IPS-NIHi11 (cell line): ENCODE measurements at regions not wholly inside any gene's neighbourhood (a gene's known extent, or its start where the extent isn't known, plus 50 kb on each side); places are given as distances from the start of the nearest gene placed in this dataset.
A peak's percentile ranks its signal among the peaks of the same experiment; 100 is the strongest.
"Not testable (repeated sequence)": the region's sequence is repeated elsewhere in the genome, so short reads cannot be mapped to it uniquely, and the experiment has no call there.

ENCODE experiments used
- DNase-seq: peaks from one replicate; pipeline ENCODE4 v3.0.0; 2012; ENCODE audit warnings: mixed read lengths, low spot score

- DNase-seq: no peak
These were observed 935.5 kb upstream of the FBXO33 start for GRCh38 chr14:40367717-40368116.

DNA sequence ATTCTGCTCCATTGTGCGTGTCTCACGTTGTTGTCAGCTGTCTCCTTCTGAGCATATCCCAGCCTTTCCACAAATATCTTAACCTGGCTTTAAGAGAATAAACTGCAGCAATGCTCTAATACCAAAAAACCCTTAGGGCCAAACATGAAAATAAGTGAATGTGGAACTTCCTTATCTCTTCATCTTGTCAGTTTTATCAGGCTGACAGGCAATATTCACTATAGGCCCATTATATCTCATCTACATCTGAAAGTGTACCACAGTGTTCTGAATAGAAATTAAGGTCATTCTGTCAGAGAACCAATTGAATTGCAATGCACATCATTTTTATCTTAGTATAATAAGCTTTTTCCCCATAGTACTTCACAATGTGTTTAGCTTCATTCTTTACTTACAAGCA, 933.1 kb upstream of the FBXO33 start:
- no peak for DNase-seq

DNA sequence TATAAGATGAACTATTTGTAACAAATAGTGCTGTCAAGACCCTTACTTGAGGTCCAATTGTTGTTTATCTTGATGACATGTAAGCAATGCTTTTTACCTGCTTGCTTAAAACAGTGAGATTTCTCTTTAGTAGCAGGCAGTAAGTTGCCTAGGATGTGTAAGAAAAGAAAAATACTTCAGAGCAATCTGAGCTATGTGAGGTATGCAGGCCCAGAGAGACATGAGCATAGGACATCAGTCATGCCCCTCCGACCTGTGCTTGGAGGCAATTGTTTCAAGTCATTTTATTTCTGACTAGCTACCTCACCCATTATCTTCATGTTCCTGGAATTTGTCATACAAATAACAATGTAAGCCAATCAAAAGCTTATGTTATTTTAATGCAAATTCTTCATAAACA, 930.6 kb upstream of the FBXO33 start:
- peak; percentile 11 for DNase-seq

- no peak for DNase-seq
These were observed 922.5 kb upstream of the FBXO33 start for GRCh38 chr14:40354754-40355153.

DNA sequence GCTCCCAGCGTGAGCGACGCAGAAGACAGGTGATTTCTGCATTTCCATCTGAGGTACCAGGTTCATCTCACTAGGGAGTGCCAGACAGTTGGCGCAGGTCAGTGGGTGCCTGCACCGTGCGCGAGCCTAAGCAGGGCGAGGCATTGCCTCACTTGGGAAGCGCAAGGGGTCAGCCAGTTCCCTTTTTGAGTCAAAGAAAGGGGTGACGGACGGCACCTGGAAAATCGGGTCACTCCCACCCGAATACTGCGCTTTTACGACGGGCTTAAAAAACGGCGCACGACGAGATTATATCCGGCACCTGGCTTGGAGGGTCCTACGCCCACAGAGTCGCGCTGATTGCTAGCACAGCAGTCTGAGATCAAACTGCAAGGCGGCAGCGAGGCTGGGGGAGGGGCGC, 915.9 kb upstream of the FBXO33 start:
- DNase-seq: not testable (repeated sequence)

DNA sequence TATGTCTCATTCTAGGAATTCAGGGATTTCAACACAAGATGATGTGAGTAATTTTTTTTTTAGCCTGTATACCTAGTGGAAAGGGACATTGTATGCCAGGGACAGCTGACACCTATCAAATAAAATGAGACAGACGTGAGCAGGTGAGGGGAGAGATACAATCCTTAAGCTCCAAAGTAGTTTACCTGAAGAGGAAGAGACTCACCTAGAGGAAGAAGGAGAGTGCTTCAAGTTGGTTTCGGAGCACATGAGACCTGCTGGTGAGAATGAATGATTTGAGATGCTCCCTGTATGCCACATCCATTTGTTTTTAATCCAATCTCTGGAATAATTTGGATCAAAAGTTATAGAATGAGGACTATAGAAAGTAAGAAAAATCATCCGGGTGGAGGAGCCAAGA, 915.4 kb upstream of the FBXO33 start:
- no peak for DNase-seq

GRCh38 chr14:40346275-40346674, 914.0 kb upstream of the FBXO33 start:
- no peak for DNase-seq

- no peak for DNase-seq
These were observed 913.1 kb upstream of the FBXO33 start for GRCh38 chr14:40345334-40345733.

GRCh38 chr14:40340708-40341107, 908.5 kb upstream of the FBXO33 start:
- DNase-seq: peak; percentile 11

DNA sequence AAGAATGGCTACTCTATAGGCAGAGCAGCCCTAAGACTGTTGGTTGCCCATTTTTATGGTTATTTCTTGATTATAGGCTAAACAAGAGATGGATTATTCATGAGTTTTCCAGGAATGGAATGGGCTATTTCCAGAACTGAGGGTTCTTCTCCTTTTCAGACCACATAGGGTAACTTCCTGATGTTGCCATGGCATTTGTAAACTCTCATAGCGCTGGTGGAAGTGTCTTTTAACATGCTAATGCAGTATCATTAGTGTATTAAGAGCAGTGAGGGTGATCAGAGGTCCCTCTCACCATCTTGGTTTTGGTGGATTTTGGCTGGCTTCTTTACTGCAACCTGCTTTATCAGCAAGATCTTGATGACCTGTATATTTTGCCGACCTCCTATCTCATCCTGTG, 904.6 kb upstream of the FBXO33 start:
- no peak for DNase-seq

DNA sequence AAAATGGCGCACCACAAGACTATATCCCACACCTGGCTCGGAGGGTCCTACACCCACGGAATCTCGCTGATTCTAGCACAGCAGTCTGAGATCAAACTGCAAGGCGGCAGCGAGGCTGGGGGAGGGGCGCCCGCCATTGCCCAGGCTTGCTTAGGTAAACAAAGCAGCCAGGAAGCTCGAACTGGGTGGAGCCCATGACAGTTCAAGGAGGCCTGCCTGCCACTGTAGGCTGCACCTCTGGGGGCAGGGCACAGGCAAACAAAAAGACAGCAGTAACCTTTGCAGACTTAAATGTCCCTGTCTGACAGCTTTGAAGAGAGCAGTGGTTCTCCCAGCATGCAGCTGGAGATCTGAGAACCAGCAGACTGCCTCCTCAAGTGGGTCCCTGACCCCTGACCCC, 894.3 kb upstream of the FBXO33 start:
- DNase-seq: not testable (repeated sequence)

GRCh38 chr14:40318211-40318719, 886.0 kb upstream of the FBXO33 start:
- no peak for DNase-seq

DNA sequence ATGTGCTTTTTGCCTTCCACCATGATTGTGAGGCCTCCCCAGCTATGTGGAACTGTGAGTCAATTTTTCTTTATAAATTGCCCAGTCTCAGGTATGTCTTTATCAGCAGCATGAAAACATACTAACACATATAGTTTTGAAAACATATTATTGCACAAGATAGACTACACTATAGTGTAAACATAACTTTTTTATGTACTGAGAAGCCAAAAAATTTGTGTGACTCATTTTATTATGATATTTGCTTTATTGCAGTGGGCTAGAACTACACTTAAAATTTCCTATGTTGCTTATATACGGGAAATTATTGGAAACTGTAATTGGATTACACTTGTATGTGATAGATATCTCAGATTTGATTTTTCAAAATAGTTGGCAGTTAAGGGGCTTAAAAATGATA, 885.5 kb upstream of the FBXO33 start:
- DNase-seq: no peak

GRCh38 chr14:40312296-40312695, 880.1 kb upstream of the FBXO33 start:
- DNase-seq: no peak

GRCh38 chr14:40309124-40309523, 876.9 kb upstream of the FBXO33 start:
- DNase-seq: no peak

DNA sequence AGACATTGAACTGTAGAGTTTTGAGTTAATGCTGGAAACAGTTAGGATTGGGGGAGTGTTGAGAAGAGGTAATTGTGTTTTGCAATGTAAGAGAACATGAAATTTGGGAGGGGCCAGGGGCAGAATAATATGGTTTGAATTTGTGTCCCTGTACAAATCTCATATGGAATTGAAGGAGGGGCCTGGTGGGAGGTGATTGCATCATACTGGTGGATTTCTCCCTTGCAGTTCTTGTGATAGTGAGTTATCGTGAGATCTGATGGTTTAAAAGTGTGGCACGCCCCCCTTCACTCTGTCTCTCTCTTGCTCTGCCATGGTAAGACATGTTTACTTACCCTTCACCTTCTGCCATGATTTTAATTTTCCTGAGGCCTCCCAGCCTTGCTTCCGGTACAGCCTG, 876.0 kb upstream of the FBXO33 start:
- DNase-seq: no peak

DNA sequence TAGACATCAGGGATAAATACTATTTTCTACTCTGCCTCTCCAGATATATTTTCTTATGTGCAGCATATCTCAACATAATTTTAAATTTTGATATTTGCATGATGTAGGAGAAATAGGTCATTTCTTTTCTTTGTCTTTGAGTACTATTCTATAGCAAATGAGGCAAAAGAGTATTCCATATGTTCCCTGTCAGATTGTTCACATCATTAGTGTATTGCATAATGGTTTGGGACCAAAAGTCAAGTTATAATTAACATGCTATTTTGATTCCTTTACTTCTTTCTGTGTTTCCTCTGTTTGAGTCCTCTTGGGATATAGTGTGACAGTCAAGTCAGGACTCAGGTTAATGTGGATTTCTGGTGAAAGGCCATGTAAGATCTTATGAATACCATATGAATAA, 864.6 kb upstream of the FBXO33 start:
- DNase-seq: no peak

DNA sequence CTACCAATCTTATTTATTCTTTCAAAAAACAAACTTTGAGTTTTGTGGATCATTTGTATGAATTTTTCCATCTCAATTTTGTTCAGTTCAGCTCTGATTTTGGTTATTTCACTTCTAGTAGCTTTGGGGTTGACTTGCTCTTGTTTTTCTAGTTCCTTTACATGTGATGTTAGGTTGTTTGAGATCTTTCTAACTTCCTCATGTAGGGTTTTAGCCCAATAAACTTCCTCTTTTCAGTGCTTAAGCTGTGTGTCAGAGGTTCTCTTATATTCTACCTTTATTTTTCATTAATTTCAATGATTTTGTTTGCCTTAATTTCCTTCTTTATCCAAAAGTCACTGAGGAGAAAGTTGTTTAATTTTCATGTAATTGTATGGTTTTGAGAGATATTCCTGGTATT, 860.4 kb upstream of the FBXO33 start:
- DNase-seq: no peak

- no peak for DNase-seq
These were observed 850.0 kb upstream of the FBXO33 start for GRCh38 chr14:40282196-40282595.

GRCh38 chr14:40280652-40281051, 848.4 kb upstream of the FBXO33 start:
- no peak for DNase-seq

GRCh38 chr14:40273417-40273816, 841.2 kb upstream of the FBXO33 start:
- DNase-seq: no peak

GRCh38 chr14:40271480-40271879, 839.2 kb upstream of the FBXO33 start:
- DNase-seq: no peak

- DNase-seq: no peak
These were observed 837.2 kb upstream of the FBXO33 start for GRCh38 chr14:40269436-40269835.

DNA sequence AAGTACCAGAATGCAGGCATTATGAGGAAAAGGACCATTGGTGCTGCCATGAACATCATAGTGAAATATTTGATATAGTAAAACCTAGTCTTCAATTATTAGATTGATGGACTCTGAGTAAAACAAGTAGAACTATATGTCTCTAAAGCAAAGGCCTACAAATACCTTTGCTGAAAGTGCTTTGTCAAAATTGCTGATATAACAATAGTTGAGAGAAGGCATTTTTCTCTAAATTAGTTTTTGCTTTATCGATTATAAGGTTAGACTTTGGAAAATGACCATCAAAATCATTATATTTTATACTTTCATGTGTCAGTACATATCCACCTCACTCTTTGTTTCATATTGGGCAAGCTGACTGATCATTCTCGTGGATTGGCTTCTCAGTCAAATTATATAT, 836.0 kb upstream of the FBXO33 start:
- no peak for DNase-seq

GRCh38 chr14:40265096-40265495, 832.9 kb upstream of the FBXO33 start:
- DNase-seq: no peak
